ENCODE measurements at regions not wholly inside any gene's neighbourhood (a gene's known extent, or its start where the extent isn't known, plus 50 kb on each side); places are given as distances from the start of the nearest gene placed in this dataset.

- no peak overlapping the region for H3K27ac ChIP-seq (ENCODE audit: low read depth, low read length)
- ChIA-PET CTCF (no interaction called here), POLR2A (no interaction called here)
- no peak for TF ChIP-seq CTCF (IDR thresholded peaks at IDR 0.05; ENCODE audit: low read depth, low read length)
- no peak overlapping the region for H3K4me3 ChIP-seq (ENCODE audit: low read depth, low read length)
- no peak for DNase-seq (ENCODE audit: low read depth, low spot score)
- no peaks in the 10 kb centered on the region for H3K27me3 ChIP-seq (ENCODE audit: control insufficient read depth, insufficient read depth, low read length)
- no peaks in the 10 kb centered on the region for H3K9me3 ChIP-seq (ENCODE audit: control insufficient read depth, insufficient read depth, low read length)
Observed at GRCh38 chr2:123153041-123153440, 872.0 kb upstream of the CNTNAP5 start.

- POLR2A ChIA-PET = no interaction called here
- H3K27ac ChIP-seq (ENCODE audit: low read depth, low read length) = no peak overlapping the region
- no peaks in the 10 kb centered on the region for H3K9me3 ChIP-seq (ENCODE audit: control insufficient read depth, insufficient read depth, low read length)
- no peak for DNase-seq (ENCODE audit: low read depth, low spot score)
- CTCF ChIA-PET = no interaction called here
- H3K4me3 ChIP-seq (ENCODE audit: low read depth, low read length) = no peak overlapping the region
- H3K27me3 ChIP-seq (ENCODE audit: control insufficient read depth, insufficient read depth, low read length) = no peaks in the 10 kb centered on the region
- TF ChIP-seq CTCF (IDR thresholded peaks at IDR 0.05; ENCODE audit: low read depth, low read length) = no peak
Observed at GRCh38 chr2:123154195-123154594, 870.9 kb upstream of the CNTNAP5 start.

GRCh38 chr2:123157016-123157415, 868.1 kb upstream of the CNTNAP5 start:
- no peaks in the 10 kb centered on the region for H3K9me3 ChIP-seq (ENCODE audit: control insufficient read depth, insufficient read depth, low read length)
- no peaks in the 10 kb centered on the region for H3K27me3 ChIP-seq (ENCODE audit: control insufficient read depth, insufficient read depth, low read length)
- DNase-seq (ENCODE audit: low read depth, low spot score) = no peak
- no peak overlapping the region for H3K27ac ChIP-seq (ENCODE audit: low read depth, low read length)
- no peak overlapping the region for H3K4me3 ChIP-seq (ENCODE audit: low read depth, low read length)
- ChIA-PET CTCF (no interaction called here), POLR2A (no interaction called here)
- TF ChIP-seq CTCF (IDR thresholded peaks at IDR 0.05; ENCODE audit: low read depth, low read length) = no peak

GRCh38 chr2:123162400-123163016, 862.6 kb upstream of the CNTNAP5 start:
- Histone ChIP-seq H3K4me3 (ENCODE audit: low read depth, low read length) (no peak overlapping the region), H3K9me3 (ENCODE audit: control insufficient read depth, insufficient read depth, low read length) (peaks cover 4% of the 10 kb centered on the region; the same call in 1 of the 2 replicates), H3K27ac (ENCODE audit: low read depth, low read length) (no peak overlapping the region), H3K27me3 (ENCODE audit: control insufficient read depth, insufficient read depth, low read length) (no peaks in the 10 kb centered on the region)
- no peak for DNase-seq (ENCODE audit: low read depth, low spot score)
- TF ChIP-seq CTCF (IDR thresholded peaks at IDR 0.05; ENCODE audit: low read depth, low read length) = no peak
- CTCF ChIA-PET = no interaction called here
- POLR2A ChIA-PET = no interaction called here

- TF ChIP-seq CTCF (IDR thresholded peaks at IDR 0.05; ENCODE audit: low read depth, low read length) = no peak
- CTCF ChIA-PET = no interaction called here
- Histone ChIP-seq H3K9me3 (ENCODE audit: control insufficient read depth, insufficient read depth, low read length) (peaks cover 8% of the 10 kb centered on the region; the same call in 1 of the 2 replicates), H3K4me3 (ENCODE audit: low read depth, low read length) (no peak overlapping the region), H3K27ac (ENCODE audit: low read depth, low read length) (no peak overlapping the region), H3K27me3 (ENCODE audit: control insufficient read depth, insufficient read depth, low read length) (no peaks in the 10 kb centered on the region)
- no peak for DNase-seq (ENCODE audit: low read depth, low spot score)
- POLR2A ChIA-PET = no interaction called here
Observed at GRCh38 chr2:123163398-123163797, 861.7 kb upstream of the CNTNAP5 start.
